ENCODE measurements at regions not wholly inside any gene's neighbourhood (a gene's known extent, or its start where the extent isn't known, plus 50 kb on each side); places are given as distances from the start of the nearest gene placed in this dataset.

DNA sequence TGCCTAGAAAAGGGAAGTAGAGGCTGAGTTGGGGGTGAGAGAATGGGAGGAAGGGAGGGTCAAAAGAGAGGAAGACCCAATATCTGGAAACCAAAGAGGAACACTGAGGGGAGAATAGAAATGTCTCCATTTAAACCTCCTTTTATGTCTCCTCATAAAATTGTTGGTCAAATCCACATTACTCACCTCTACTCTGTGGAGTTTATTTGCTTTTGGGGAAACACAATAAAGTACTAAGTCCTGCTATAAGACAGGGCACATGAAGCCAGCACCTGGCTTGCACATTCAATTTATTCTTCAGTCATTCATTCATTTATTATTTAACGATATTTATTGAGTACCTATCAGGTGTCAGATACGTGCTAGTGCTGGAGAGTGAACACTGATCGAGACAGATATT lies 60.3 kb upstream of the NFE2L2 start:
- TF ChIP-seq, protein P1, sequence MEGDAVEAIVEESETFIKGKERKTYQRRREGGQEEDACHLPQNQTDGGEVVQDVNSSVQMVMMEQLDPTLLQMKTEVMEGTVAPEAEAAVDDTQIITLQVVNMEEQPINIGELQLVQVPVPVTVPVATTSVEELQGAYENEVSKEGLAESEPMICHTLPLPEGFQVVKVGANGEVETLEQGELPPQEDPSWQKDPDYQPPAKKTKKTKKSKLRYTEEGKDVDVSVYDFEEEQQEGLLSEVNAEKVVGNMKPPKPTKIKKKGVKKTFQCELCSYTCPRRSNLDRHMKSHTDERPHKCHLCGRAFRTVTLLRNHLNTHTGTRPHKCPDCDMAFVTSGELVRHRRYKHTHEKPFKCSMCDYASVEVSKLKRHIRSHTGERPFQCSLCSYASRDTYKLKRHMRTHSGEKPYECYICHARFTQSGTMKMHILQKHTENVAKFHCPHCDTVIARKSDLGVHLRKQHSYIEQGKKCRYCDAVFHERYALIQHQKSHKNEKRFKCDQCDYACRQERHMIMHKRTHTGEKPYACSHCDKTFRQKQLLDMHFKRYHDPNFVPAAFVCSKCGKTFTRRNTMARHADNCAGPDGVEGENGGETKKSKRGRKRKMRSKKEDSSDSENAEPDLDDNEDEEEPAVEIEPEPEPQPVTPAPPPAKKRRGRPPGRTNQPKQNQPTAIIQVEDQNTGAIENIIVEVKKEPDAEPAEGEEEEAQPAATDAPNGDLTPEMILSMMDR (IDR thresholded peaks at IDR 0.05; ENCODE audit: insufficient read depth, low read length), result no peak
- TF ChIP-seq, protein P2, sequence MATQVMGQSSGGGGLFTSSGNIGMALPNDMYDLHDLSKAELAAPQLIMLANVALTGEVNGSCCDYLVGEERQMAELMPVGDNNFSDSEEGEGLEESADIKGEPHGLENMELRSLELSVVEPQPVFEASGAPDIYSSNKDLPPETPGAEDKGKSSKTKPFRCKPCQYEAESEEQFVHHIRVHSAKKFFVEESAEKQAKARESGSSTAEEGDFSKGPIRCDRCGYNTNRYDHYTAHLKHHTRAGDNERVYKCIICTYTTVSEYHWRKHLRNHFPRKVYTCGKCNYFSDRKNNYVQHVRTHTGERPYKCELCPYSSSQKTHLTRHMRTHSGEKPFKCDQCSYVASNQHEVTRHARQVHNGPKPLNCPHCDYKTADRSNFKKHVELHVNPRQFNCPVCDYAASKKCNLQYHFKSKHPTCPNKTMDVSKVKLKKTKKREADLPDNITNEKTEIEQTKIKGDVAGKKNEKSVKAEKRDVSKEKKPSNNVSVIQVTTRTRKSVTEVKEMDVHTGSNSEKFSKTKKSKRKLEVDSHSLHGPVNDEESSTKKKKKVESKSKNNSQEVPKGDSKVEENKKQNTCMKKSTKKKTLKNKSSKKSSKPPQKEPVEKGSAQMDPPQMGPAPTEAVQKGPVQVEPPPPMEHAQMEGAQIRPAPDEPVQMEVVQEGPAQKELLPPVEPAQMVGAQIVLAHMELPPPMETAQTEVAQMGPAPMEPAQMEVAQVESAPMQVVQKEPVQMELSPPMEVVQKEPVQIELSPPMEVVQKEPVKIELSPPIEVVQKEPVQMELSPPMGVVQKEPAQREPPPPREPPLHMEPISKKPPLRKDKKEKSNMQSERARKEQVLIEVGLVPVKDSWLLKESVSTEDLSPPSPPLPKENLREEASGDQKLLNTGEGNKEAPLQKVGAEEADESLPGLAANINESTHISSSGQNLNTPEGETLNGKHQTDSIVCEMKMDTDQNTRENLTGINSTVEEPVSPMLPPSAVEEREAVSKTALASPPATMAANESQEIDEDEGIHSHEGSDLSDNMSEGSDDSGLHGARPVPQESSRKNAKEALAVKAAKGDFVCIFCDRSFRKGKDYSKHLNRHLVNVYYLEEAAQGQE (IDR thresholded peaks at IDR 0.05; ENCODE audit: insufficient replicate concordance, low read depth), result no peak
- TF ChIP-seq POLR2AphosphoS5 (IDR thresholded peaks at IDR 0.05; ENCODE audit: low read depth) (no peak), SPI1 (IDR thresholded peaks at IDR 0.05; ENCODE audit: borderline replicate concordance, low read depth) (peak; percentile 49; the same call in 1 of the 2 replicates), GABPA (IDR thresholded peaks at IDR 0.05; ENCODE audit: low read depth) (no peak)

Data from HL-60 (cell line).